ENCODE measurements at regions not wholly inside any gene's neighbourhood (a gene's known extent, or its start where the extent isn't known, plus 50 kb on each side); places are given as distances from the start of the nearest gene placed in this dataset.
A peak's percentile ranks its signal among the peaks of the same experiment; 100 is the strongest.

GRCh38 chr14:54314365-54315104 is 82.3 kb upstream of the CDKN3 start:
- Histone ChIP-seq H3K4me1 (ENCODE audit: insufficient read depth) (no peaks in the 10 kb centered on the region), H3K9me2 (replicated peaks; ENCODE audit: insufficient read depth) (no peaks in the 10 kb centered on the region), H3K36me3 (replicated peaks; ENCODE audit: insufficient read depth, low read depth) (no peaks in the 10 kb centered on the region), H3K9me3 (ENCODE audit: low read depth) (no peaks in the 10 kb centered on the region), H3K27me3 (no peaks in the 10 kb centered on the region), H3K4me2 (no peak overlapping the region), H3K27ac (no peak overlapping the region), H2AFZ (no peak overlapping the region), H3K79me2 (no peaks in the 10 kb centered on the region), H3K4me3 (no peak overlapping the region), H4K20me1 (ENCODE audit: insufficient read depth, poor library complexity, severe bottlenecking) (no peaks in the 10 kb centered on the region)
- TF ChIP-seq, protein P1, sequence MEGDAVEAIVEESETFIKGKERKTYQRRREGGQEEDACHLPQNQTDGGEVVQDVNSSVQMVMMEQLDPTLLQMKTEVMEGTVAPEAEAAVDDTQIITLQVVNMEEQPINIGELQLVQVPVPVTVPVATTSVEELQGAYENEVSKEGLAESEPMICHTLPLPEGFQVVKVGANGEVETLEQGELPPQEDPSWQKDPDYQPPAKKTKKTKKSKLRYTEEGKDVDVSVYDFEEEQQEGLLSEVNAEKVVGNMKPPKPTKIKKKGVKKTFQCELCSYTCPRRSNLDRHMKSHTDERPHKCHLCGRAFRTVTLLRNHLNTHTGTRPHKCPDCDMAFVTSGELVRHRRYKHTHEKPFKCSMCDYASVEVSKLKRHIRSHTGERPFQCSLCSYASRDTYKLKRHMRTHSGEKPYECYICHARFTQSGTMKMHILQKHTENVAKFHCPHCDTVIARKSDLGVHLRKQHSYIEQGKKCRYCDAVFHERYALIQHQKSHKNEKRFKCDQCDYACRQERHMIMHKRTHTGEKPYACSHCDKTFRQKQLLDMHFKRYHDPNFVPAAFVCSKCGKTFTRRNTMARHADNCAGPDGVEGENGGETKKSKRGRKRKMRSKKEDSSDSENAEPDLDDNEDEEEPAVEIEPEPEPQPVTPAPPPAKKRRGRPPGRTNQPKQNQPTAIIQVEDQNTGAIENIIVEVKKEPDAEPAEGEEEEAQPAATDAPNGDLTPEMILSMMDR (IDR thresholded peaks at IDR 0.05; ENCODE audit: poor library complexity) = no peak
- TF ChIP-seq EZH2phosphoT487 (IDR thresholded peaks at IDR 0.05; ENCODE audit: low read depth, severe bottlenecking, unreplicated experiment) = no peak
- no peak for TF ChIP-seq EZH2 (IDR thresholded peaks at IDR 0.05; ENCODE audit: borderline replicate concordance)
- 86% methylated on average over 11 of the region's 11 CpGs for WGBS (ENCODE audit: low lambda C conversion rate, missing lambda C conversion rate)
- DNase-seq (ENCODE audit: low spot score) = no peak

DNA sequence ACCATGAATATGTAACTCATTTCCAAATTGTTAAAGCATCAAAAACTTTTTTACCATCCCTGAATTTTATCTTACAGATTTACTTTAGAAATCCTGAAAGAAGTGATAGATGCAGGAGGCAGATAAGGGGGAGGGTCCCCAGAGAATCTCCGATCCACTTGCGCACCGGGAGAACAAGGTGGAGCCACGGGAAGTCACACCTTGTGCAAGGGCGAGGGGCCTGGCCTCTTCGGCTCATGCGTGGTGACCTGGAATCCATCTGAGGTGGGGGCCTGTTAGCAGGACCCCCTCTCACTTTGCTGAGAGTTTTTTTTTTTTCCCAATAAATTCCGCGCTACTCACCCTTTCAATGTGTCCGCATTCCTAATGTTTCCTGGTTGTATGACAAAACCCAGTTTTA is 80.2 kb upstream of the CDKN3 start:
- no peak for DNase-seq (ENCODE audit: low spot score)
- no peaks in the 10 kb centered on the region for H3K36me3 ChIP-seq (replicated peaks; ENCODE audit: insufficient read depth, low read depth)
- H3K4me3 ChIP-seq = no peak overlapping the region
- H3K27ac ChIP-seq = no peak overlapping the region
- no peak overlapping the region for H2AFZ ChIP-seq
- no peaks in the 10 kb centered on the region for H3K4me1 ChIP-seq (ENCODE audit: insufficient read depth)
- H4K20me1 ChIP-seq (ENCODE audit: insufficient read depth, poor library complexity, severe bottlenecking) = no peaks in the 10 kb centered on the region
- no peaks in the 10 kb centered on the region for H3K79me2 ChIP-seq
- 92% methylated on average over 10 of the region's 10 CpGs for WGBS (ENCODE audit: low lambda C conversion rate, missing lambda C conversion rate)
- TF ChIP-seq EZH2 (IDR thresholded peaks at IDR 0.05; ENCODE audit: borderline replicate concordance) (no peak), EZH2phosphoT487 (IDR thresholded peaks at IDR 0.05; ENCODE audit: low read depth, severe bottlenecking, unreplicated experiment) (no peak)
- H3K9me2 ChIP-seq (replicated peaks; ENCODE audit: insufficient read depth) = no peaks in the 10 kb centered on the region
- H3K4me2 ChIP-seq = no peak overlapping the region
- H3K27me3 ChIP-seq = no peaks in the 10 kb centered on the region
- H3K9me3 ChIP-seq (ENCODE audit: low read depth) = no peaks in the 10 kb centered on the region

GRCh38 chr14:54317391-54317790 is 79.4 kb upstream of the CDKN3 start:
- no peaks in the 10 kb centered on the region for H3K9me2 ChIP-seq (replicated peaks; ENCODE audit: insufficient read depth)
- WGBS (ENCODE audit: low lambda C conversion rate, missing lambda C conversion rate) = 74% methylated on average over 4 of the region's 4 CpGs
- TF ChIP-seq, protein P1 (IDR thresholded peaks at IDR 0.05; ENCODE audit: poor library complexity) = no peak
- TF ChIP-seq EZH2 (IDR thresholded peaks at IDR 0.05; ENCODE audit: borderline replicate concordance) = no peak
- TF ChIP-seq EZH2phosphoT487 (IDR thresholded peaks at IDR 0.05; ENCODE audit: low read depth, severe bottlenecking, unreplicated experiment) = no peak
- H3K79me2 ChIP-seq = no peaks in the 10 kb centered on the region
- no peak overlapping the region for H3K4me2 ChIP-seq
- no peak overlapping the region for H2AFZ ChIP-seq
- no peaks in the 10 kb centered on the region for H3K9me3 ChIP-seq (ENCODE audit: low read depth)
- no peaks in the 10 kb centered on the region for H3K36me3 ChIP-seq (replicated peaks; ENCODE audit: insufficient read depth, low read depth)
- DNase-seq (ENCODE audit: low spot score) = no peak
- H3K27me3 ChIP-seq = no peaks in the 10 kb centered on the region
- H3K4me1 ChIP-seq (ENCODE audit: insufficient read depth) = peaks cover 4% of the 10 kb centered on the region
- no peaks in the 10 kb centered on the region for H4K20me1 ChIP-seq (ENCODE audit: insufficient read depth, poor library complexity, severe bottlenecking)
- no peak overlapping the region for H3K4me3 ChIP-seq
- H3K27ac ChIP-seq = no peak overlapping the region

DNA sequence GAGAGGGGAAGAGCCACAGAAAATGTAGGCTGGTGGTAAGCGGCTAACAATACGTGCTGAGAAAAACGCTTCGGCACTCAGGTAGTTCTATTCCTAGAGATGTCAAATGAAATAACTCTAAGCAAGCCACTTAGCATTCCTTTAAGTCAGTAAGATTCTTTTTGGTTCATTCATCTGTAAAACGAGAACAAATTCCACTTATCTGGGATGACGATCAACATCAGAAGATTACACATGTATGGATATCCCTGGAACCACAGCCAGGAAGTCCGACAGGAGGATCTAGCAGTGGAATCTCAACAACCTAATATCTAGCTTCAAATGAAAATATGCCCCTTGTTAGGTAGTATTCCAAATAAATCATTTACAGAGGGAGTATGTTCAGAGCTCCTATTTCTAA is 74.6 kb upstream of the CDKN3 start:
- no peak for DNase-seq (ENCODE audit: low spot score)
- no peaks in the 10 kb centered on the region for H4K20me1 ChIP-seq (ENCODE audit: insufficient read depth, poor library complexity, severe bottlenecking)
- H3K4me1 ChIP-seq (ENCODE audit: insufficient read depth) = peaks cover 6% of the 10 kb centered on the region
- H3K4me2 ChIP-seq = no peak overlapping the region
- no peaks in the 10 kb centered on the region for H3K79me2 ChIP-seq
- TF ChIP-seq EZH2 (IDR thresholded peaks at IDR 0.05; ENCODE audit: borderline replicate concordance) (no peak), EZH2phosphoT487 (IDR thresholded peaks at IDR 0.05; ENCODE audit: low read depth, severe bottlenecking, unreplicated experiment) (no peak)
- TF ChIP-seq, protein P1 (IDR thresholded peaks at IDR 0.05; ENCODE audit: poor library complexity) = no peak
- H3K9me2 ChIP-seq (replicated peaks; ENCODE audit: insufficient read depth) = no peaks in the 10 kb centered on the region
- no peaks in the 10 kb centered on the region for H3K27me3 ChIP-seq
- WGBS (ENCODE audit: low lambda C conversion rate, missing lambda C conversion rate) = 66% methylated on average over 7 of the region's 7 CpGs
- no peaks in the 10 kb centered on the region for H3K9me3 ChIP-seq (ENCODE audit: low read depth)
- H3K36me3 ChIP-seq (replicated peaks; ENCODE audit: insufficient read depth, low read depth) = no peaks in the 10 kb centered on the region
- H3K4me3 ChIP-seq = no peak overlapping the region
- peak overlapping the region; percentile 12 for H3K27ac ChIP-seq
- no peak overlapping the region for H2AFZ ChIP-seq

Measured in hepatocyte (in vitro differentiated cells).